Endothelial cell of umbilical vein (primary cell): ENCODE measurements at regions not wholly inside any gene's neighbourhood (a gene's known extent, or its start where the extent isn't known, plus 50 kb on each side); places are given as distances from the start of the nearest gene placed in this dataset.

Experiments
- CTCF ChIP-seq, 2 donors: IDR thresholded peaks; 1 replicate in 1 of 2; 2 replicates in 1 of 2; pipeline ENCODE4 v1.5.1; 2011; ENCODE audit warnings: low read length in 2 of 2, mild to moderate bottlenecking in 2 of 2, moderate library complexity in 2 of 2, control low read depth in 1 of 2, inconsistent platforms in 1 of 2, low read depth in 1 of 2; ENCODE audit not compliant: insufficient read depth in 1 of 2; ENCODE audit errors: extremely low read depth in 1 of 2
- EZH2 ChIP-seq: IDR thresholded peaks from 2 replicates; pipeline ENCODE4 v1.6.1; 2012; ENCODE audit warnings: borderline replicate concordance, low read depth, mild to moderate bottlenecking, moderate library complexity, low read length, inconsistent platforms; ENCODE audit not compliant: severe bottlenecking
- MAX ChIP-seq: IDR thresholded peaks from 2 replicates; pipeline ENCODE4 v1.6.1; 2011; ENCODE audit not compliant: insufficient read depth, insufficient read length
- MYC ChIP-seq: IDR thresholded peaks from one replicate; pipeline ENCODE4 v1.6.1; 2011; ENCODE audit warnings: mild to moderate bottlenecking, low read depth, low read length
- POLR2A ChIP-seq: IDR thresholded peaks from 2 replicates; pipeline ENCODE4 v1.6.1; 2012; ENCODE audit warnings: low read depth, mild to moderate bottlenecking, control low read depth, low read length

GRCh38 chr5:74948031-74948546 is 81.9 kb upstream of the FAM169A start:
- no peak for TF ChIP-seq CTCF (IDR thresholded peaks at IDR 0.05; ENCODE audit: extremely low read depth in 1 of 2, insufficient read depth in 1 of 2, low read depth in 1 of 2, low read length in 2 of 2)
- no peak for TF ChIP-seq POLR2A
- no peak for TF ChIP-seq MYC
- TF ChIP-seq EZH2, result no peak
- TF ChIP-seq MAX, result no peak
